GM19468 (cell line): ENCODE measurements at regions not wholly inside any gene's neighbourhood (a gene's known extent, or its start where the extent isn't known, plus 50 kb on each side); places are given as distances from the start of the nearest gene placed in this dataset.
"Not testable (repeated sequence)": the region's sequence is repeated elsewhere in the genome, so short reads cannot be mapped to it uniquely, and the experiment has no call there.

Experiments
- ATAC-seq: cut with Tn5 transposase; IDR thresholded peaks from one replicate; pipeline ENCODE4 v1.9.1; 2021; ENCODE audit warnings: mild to moderate bottlenecking, moderate library complexity, moderate number of reproducible peaks; ENCODE audit not compliant: unreplicated experiment; ENCODE audit errors: extremely low read depth

DNA sequence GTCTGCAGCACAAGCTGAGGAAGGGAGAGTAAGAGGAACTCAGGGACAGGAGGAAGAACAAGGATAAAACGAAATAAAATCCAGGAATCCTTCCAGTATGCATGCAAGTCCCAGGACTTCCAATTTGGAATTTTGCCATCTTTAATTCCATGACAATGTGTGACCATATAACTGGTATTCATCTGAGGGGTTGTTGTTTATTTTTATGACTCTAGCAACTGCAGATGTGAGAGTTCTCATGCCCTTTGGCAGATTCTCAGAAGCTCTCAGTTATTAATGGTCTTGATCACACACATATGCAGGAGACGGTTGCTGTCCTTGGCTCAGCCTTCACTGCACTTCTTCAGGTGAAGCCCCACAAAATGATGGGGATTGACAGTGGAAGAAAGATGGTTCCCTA, 148.2 kb downstream of the SMIM20 start:
- ATAC-seq = no peak

DNA sequence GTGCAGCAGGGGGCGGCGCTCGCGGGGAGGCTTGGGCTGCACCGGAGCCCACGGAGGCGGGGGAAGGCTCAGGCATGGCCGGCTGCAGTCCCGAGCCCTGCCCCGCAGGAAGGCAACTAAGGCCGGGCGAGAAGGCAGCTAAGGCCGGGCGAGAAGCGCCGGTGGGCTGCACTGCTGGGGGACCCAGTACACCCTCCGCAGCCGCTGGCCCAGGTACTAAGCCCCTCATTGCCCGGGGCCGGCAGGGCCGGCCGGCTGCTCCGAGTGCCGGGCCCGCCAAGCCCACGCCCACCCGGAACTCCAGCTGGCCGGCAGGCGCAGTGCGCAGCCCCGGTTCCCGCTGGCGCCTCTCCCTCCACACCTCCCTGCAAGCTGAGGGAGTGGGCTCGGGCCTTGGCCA, 150.0 kb downstream of the SMIM20 start:
- ATAC-seq = not testable (repeated sequence)

DNA sequence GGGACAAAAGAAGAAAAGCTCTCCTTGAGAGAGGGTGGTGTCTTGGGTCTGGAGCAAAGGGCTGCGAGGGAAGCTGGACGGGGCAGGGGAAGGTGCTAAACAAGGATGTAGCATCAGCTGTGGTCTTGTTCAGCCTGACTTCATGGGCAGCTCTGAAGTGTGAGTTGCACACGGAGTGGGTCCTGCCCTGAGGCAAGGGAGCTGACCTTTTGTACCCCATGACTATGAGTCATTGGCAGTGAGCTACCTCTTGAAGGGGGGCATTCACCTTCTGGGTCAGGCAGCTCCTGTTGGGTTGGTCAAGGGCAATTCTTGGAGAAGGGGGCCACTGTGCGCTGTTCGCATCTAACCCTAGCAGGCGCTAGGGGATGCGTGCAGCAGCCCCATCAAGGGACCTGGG, 151.8 kb downstream of the SMIM20 start:
- ATAC-seq = no peak

DNA sequence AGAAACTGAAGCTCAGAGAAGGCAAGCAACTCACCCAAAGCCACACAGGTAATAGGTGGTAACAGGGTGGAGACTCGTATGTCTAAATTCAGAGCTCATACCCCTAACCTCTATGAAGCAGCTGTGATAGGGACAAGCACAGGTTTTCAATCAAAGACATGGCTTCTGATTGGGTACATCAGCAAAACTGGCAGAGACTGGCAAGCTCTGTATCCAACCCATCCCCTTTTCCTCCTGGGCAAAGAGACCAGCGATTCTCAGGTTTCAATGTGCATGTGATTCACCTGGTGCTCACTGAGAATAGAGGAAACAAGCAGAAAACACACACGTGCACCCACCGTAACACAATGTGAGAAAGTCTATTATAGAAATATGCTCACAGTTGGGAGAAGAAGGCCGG, 153.0 kb downstream of the SMIM20 start:
- no peak for ATAC-seq

DNA sequence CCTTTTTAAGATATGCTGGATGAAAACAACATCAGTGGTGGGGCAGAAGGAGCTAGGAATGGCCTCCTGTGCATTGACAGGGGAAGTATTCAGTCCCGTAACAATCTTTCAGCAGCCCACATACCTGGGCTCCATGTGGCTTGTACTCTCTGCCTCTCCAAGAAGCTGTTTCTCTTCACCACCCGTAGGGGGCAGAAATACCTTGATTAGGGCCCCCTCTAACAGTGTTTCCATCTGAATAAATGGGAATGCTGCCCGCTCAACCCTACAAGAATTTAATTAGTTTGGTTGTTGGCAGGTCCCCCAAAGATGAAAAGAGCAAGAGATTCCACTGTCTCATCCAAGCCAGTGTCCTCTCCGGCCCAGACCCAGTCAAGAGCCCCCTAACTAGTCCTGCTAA, 155.2 kb downstream of the SMIM20 start:
- no peak for ATAC-seq

DNA sequence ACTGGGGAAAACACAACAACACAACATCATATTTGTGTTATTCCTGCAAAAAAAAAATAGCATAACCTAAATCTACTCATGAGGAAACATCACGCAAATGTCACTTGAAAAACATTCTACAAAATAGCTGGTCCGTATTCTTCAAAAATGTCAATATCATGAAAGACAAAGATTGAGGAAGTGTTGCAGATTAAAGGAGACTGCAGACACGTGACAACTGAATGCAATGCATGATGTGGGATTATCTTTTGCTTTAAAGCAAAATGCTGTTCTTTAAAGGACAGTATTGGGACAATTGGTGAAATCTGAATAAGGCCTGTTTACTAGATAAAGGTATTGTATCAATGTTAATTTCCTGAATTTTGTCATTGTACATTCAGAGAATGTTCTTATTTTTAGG, 157.7 kb downstream of the SMIM20 start:
- no peak for ATAC-seq

DNA sequence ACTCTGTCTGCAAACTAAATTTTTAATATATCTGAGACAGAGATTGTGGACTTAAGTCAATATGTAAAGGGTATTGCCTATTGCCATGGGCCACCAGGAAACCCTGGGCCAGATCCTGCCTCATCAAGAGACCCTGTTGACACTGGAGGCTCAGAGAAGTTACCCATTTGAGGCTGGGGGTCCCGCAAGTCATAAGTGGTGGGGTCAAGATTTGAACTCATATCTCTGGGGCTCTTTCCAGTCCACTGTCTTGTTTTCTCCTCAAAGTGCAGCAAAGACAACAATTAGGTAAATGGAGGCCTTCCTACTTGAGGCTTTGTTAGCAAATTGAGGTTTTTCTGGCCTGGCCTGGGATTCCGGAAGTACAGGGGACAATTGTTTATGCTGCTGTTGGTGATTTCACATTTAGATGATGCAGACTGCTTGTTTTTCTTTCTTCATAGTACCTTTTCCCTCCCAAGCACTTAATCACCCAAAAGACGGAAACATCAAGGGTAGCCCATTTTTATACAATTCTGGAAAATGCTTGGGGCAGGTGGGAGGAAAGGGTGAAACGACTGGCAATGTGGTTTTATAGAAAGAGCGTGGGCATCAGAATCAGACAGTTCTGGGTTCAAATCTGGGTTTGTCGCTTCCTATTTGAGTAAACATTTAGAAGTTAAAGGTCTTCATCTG, 160.0 kb downstream of the SMIM20 start:
- no peak for ATAC-seq

DNA sequence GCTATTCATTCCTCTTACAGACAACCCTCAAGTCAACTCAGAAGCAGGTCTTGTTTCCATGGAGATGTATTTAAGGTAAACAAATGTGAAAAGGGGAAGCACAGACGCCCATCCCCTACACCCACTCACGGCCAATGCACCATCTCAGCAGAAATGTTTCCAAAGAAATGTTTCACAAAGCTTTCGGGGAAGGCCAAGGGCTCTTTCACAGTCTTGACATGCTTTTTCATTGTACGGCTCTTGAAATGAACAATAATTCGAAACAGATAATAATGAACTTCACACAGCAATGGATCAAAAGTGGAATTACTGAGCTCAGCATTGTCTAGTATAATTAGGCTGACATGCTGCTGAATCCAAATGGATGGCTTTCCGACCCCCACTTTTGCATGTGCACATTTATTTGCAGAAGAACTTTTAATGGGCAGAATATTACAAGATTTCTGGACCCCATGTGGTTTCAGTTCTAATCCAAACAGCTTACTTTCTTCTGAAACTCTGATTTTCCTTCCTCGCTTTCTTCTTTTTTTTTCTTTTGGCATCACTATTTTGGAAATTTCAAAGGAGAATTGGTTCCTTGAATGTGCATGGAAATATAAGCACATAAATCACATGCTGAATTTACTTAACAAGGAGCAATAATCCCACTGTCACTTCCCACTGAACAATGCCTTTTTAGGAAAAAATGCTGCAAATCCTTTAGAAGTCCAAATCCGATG, 160.9 kb downstream of the SMIM20 start:
- peak; percentile 71 for ATAC-seq

DNA sequence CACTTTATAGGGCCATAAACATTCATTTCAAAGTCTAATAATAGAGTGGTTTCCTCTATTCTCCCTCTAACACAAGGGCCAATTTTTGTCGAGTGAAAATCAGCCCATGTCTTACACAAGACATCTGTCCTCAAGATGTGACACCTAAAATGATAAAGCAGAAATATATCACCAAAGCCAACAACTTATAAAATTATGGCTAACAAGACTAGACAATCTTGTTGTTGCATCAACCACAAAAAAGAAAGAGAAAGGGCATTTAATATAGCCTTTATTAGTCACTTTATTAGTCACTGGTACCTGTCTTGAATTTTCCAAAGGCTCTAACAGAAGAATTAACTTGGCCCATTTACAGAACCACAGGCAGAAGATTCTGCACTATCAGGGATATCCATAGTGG, 161.6 kb downstream of the SMIM20 start:
- ATAC-seq = no peak

DNA sequence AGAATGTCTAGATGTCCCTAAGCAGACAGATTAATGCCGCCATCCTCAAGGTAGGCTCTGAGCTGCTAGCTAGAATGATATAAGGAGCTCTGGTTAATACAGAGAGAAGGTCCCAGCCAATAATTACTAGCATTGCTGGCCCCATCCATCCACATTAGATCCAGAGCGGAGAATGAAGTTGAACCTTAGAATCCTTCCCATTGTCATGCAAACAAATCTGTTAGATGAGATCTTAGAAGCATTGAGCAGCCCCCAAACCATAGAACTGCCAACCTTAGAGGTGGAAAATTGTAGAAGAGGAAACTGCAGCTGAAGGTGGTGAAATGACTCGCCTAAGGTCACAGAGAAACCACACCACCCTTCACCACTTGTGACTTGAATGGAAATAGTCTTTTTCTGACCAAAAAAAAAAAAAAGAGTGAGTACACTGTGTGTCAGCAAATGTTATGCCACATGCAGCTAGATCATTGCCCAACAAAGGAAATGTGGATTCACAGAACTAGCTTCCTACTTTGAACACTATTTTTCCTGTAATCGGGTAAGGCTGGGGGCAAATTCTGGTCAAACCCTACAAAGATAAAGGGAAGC, 162.1 kb downstream of the SMIM20 start:
- ATAC-seq = peak; percentile 41

DNA sequence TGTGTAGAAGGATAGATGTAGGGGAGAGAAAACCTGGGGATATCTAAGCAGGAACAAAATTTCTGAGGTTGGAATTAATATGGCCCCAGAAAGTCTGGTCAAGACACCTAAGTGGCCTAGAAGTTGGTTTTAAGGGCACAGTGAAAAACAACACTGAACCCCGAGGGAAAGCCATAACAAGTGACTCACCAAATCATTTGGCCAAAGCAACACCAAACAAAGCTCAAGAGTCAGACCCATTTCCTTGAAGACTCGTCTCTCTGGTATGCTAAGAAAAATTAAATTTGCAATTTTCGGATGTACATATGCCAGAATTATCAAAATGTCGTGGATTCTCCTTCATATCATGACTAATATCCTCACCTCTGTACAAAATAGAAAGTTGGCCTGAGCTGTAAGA, 162.9 kb downstream of the SMIM20 start:
- no peak for ATAC-seq

DNA sequence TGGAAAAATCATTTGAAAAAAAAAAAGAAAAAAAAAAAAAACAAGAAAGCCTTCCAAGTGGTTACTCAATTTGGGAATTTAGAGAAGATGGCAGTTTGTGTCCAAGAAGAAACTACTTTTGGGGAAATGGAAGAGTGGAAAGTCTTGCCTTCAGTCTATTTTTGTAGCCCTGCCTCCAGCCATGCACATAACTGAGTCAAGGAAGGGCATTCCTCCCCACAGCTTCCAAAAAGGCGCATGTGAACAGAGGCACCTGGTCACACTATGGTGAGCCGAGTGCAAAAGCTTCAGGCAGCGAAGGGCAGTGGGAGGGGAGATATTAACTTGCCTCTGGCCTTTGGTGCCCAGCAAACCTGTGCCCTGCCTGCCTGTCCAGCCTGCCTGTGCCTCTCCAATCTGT, 163.7 kb downstream of the SMIM20 start:
- ATAC-seq = no peak

DNA sequence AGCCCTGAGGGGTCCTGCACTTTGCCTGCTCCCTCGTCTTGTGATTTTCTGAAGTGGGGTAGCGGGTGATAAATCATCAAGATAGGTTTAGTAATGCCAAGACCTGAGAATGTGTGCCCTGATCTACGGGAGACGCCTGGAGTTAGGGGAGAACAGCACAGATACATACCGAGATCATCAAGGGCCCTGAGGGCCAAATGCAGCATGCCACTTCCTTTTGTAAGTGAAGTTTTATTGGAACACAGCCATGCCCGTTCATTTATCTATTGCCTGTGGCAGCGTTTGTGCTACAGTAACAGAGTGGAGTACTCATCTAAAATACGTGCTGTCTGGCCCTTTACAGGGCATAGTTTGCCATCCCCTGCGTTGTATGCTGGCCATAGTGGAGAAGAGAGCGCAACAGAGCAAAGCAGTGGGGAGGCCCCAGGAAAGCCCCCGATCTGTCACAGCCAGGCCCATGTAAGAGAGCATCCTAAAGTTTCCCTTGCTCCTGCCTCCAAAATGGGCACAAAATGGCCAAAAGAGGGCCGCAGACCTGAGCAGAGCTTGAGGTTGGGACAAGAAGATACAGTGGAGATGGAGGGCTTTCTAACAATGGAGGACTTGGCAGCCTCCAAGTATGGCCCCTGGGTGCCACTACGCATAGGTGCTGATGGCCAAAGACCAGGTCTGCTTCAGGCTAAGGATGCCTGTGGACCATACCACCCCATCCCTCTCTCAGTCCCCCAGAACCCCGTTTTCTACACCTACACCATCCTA, 167.0 kb downstream of the SMIM20 start:
- no peak for ATAC-seq

DNA sequence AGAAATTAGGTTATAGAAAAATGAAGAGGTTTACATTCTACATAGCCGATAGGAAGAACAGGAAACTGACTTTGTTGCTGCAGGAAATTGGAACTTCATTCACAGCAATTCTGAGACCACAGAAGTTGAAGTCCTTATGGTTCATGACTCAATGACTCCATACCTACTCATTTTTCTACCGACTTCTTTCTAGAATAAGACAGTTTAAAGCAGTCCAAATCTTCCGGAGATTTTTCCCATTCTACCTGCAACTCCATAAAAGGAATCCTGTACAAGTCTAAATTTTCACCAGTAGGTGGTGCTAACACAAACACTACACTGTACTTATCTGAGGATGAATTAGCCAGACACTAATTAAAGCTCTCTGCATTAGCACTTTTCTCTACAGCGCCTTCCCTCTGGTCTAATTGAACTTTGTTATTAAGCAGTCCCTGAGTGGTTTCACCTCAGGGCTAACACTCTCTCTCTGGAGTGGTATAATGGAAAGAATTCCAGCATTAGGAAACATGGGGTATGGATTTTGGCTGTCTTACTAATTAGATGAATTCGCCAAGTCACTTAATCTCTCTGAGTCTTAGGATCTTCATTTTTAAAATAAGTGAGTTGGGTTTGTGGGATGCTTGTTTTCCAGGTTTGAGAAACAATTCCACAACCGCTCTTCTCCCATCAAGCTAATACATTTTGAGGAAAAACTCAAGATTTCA, 167.9 kb downstream of the SMIM20 start:
- ATAC-seq = no peak

DNA sequence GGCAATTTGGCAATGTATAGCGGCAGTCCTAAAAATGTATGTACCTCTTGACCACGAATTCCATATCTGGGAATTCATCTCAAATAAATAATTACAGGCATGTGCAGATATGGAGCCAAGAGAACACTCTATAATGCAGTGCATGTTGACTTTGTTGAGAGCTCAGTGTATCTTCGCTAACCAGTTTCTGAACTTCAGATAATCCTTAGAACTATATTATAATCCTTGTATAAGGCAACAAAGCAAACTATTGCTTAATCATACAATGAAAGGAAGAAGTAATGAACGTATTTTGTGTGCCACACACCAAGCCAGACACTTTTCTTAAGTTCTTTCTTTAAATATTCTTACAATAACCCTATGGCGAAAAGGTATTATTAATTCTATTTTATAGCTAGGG, 168.5 kb downstream of the SMIM20 start:
- no peak for ATAC-seq

DNA sequence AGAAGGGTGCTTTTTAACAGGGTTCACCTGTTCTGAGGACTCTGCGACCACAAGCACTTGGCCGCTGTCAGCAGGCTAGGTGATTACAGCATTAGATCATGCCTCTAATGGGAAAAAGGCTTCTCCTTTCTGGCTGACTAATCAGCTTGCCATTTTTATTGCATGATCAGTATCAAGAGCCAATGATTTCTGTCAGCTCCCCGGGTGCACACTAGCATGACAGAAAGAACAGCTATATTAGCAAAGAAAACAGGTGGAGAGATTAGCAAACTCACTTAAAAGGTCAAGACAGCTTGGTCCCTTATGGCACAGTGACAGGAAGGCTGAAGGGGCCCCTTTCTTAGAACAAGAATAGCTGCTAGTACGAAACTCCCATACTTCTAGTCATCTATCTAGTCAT, 170.0 kb downstream of the SMIM20 start:
- ATAC-seq = peak; percentile 36

DNA sequence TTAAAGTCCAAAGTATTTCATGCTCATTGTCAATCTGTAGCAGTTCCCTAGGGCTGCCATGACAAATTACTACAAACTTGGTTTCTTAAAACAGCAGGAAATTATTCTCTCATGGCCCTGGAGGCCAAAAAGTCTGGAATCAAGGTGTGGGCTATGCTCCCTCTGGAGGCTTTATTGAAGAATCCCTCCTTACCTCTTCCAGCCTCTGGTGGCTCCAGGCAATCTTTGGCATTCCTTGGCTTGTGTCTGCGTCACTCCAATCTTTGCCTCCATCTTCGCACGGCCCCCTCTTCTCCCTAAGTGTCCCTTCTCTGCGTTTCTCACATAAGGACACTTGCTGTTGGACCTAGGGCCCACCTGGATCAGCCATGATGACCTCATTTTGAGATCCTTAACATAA, 170.4 kb downstream of the SMIM20 start:
- ATAC-seq = no peak

DNA sequence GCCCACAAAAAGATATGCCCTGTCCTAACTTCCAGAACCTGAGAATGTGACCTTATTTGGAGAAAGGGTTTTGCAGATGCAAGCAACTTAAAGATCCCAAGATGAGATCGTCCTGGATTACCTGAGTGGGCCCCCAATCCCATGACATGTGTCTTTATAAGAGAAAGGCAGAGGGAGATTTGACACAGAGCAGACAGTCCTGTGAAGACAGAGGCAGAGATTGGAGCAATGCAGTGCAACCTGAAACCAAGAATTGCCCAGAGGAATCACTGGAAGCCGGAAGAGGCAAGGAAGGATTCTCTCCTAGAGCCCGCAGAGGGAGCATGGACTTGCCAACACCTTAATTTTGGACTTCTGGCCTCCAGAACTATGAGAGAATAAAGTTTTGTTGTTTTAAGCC, 171.5 kb downstream of the SMIM20 start:
- no peak for ATAC-seq

DNA sequence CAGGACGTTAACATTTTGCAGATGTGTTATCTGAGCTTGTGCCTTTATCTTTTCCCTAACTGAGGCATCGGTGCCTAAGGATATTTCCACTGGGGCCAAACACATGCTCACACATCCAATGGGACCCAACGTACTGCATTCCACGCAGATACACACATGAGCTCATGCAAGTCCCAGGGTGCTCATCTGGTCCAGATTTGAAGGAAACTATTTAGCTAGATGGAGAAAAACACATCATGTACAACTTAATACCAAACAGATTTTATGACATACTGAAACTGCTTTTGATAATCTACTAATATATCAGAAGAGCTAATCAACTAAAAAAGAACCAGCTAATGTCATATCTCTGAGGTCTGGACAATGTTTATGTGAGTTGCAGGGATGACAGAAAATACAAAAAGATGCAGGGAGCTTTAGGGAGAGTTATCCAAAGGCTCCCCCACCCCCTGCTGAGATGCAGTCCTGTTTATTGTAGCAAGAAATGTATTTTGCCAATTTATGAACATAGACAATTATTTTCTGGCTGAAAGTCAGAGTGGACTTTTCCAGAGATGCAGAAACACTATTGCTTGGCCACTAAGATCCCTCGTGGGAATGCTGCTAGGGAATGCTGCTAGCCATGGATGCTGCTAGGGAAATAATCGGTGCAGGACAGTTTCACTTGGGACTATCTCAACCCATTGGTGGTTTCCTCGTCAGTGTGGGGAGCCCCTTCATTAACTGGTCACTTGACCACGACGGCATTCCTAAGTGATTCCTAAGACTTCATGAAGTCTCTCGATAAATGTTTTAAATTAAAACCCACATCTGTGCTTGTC, 172.8 kb downstream of the SMIM20 start:
- no peak for ATAC-seq
